GM18499 (cell line): ENCODE measurements at regions not wholly inside any gene's neighbourhood (a gene's known extent, or its start where the extent isn't known, plus 50 kb on each side); places are given as distances from the start of the nearest gene placed in this dataset.
"Not testable (repeated sequence)": the region's sequence is repeated elsewhere in the genome, so short reads cannot be mapped to it uniquely, and the experiment has no call there.

Experiments
- ATAC-seq: cut with Tn5 transposase; IDR thresholded peaks from one replicate; pipeline ENCODE4 v1.9.1; 2021; ENCODE audit warnings: moderate number of reproducible peaks; ENCODE audit not compliant: insufficient read depth, unreplicated experiment

DNA sequence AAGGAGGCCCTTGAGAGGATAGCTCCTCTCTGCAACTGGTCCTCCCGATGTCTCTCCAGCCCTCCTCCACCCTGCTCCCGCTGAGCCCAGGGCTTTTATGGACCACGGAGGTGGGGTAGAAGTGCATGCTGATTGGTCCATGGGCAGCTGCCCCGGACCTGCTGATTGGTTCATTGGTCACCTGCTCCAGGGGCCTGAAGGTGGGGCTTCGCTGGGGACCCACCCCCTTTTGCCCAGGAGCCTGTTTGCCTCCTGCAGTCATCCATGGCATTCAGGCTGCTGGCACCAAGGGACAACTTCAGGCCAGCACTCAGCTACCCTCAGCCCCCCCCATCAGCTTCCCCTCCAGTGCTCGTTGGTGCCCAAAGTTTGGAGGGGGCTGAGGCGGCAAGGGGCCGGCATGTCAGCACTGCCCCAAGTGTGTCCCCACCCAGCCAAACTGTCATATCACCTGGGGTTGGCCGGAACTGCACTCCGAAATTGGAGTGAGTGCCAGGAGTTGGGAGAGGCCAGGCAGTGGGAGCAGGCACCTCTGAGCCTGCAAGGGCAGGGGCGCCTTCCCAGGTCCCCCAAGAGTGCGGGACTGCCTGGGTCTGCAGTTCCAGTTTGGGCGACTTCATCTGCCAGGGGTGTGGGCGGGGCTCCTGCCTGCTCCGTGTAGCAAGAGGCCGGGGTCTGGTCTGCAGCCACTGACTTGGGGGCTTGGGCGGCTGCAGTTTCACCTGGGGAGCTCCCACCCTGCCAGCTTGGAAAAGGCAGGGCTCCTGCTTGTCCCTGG is 288.9 kb downstream of the RDH14 start:
- no peak for ATAC-seq

DNA sequence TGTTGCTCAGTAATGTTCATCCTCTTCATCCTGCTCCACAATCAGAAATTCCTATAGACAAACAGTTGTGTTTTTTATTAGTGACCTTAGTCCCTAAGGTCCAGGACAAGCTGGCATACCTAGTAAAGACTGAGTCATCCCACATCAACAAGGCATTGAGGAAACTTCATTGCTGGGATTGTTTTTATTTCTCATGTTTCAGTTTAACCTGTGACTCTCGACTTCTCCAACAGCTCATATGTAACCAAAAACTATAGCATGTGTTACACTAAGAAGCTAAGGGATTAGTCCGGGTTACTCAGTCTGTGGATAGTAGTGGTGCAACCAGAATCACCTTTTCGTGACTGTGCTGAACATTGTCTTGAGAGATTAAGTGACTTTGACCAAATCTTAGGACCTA is 292.1 kb downstream of the RDH14 start:
- no peak for ATAC-seq

DNA sequence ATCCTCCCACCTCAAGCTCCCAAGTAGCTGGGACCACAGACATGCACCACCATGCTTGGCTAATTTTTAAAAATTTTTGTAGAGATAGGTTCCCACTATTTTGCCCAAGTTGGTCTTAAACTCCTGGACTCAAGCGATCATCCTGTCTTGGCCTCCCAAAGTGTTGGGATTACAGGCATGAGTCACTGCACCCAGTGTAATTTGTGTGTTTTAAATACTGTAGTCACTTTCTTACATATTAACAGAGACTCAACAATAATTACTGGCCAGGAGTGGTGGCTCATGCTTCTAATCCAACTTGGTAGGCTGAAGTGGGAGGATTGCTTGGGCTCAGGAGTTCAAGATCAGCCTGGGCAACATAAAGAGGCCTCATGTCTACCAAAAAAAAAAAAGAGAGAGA is 293.0 kb downstream of the RDH14 start:
- ATAC-seq, result no peak

DNA sequence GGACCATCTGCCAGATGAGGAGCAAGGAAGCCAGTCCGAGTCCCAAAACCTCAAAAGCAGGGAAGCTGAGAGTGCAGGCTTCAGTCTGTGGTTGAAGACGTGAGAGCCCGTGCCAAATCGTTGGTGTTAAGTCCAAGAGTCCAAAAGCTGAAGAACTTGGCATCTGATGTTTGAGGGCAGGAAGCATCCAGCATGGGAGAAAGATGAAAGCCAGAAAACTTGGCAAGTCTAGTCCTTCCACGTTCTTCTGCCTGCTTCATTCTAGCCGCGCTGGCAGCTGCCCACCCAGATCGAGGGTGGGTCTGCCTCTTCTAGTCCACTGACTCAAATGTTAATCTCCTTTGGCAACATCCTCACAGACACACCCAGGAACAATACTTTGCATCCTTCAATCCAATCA is 293.8 kb downstream of the RDH14 start:
- ATAC-seq, result not testable (repeated sequence)

DNA sequence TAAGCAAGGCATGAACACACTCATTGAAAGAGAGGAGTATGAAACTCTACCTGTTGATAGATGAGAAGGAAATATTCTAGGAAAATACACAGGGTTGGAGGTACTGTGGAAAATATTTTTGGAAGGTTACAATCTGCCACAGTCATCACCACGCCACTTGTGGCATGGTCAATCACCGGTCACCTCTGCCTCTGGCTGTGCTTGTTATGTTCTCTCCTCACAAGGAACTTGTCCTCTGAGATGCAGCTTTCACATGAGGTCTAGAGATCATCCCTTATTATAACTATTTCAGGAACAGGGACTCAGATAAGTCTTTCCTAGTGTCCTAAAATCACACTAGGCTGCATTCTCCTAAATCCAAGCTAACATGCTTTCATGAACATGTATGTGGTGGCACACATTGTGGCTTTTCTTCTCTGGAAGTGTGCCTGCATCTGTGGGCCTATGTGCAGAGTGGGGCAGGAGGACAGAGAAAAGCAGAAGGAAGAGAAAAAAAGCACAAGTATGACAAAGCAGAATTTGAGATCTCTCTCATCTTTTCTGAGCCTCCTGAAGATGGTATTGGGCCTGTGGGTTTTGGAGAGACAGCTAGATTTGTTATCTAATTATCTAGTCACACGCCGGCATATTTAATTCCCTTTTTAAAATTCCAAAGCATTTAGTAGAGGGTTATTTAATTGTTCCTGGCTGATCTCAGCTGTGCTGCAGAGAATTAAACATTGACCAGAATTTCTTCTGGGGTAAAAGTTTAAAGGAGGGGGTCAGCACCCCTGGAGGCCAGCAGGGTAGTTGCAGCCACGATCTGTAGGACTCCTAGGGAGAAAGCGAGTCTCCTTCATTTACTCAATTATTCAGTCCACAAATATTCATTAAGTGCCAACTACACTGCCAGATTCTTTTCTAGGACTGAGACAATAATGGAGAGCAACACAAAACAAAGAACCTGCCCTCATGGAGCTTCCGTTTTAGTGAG is 294.6 kb downstream of the RDH14 start:
- ATAC-seq, result no peak

DNA sequence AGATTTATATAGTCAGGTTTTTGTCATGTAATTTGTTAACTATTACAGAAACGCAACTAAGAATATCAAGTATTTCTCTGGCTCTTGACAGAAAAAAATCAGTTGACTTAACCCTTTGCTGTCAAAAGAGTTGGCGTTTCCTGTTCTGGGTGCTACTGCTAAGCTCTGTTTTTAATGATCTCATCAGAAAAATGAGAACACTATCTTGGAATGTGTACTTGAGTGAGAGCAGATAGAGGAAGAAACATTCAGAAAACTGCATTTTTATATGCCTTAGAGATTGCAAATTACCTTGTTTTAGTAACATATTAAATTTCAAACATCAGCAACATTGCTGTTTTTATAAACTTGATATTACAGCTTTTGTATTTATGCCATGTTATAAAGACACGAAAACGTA is 297.9 kb downstream of the RDH14 start:
- ATAC-seq, result no peak

DNA sequence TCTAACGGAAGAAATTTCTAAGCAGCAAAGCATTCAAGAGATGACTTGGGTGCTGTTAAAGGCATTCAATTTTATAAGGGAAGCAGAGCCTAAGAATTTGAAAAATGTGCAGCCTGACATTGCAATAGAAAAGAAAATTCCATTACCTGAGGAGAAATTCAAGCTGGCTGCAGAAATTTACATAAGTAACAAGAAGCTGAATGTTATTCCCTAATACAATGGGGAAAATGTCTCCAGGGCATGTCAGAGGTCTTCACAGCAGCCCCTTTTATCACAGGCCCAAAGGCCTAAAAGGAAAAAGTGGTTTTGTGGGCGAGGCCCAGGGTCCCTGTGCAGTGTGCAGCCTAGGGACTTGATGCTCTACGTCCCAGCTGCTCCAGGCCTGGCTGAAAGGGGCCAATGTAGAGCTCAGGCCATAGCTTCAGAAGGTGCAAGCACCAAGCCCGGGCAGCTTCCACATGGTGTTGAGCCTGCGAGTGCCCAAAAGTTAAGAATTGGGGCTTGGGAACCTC is 306.7 kb downstream of the RDH14 start:
- ATAC-seq, result no peak

DNA sequence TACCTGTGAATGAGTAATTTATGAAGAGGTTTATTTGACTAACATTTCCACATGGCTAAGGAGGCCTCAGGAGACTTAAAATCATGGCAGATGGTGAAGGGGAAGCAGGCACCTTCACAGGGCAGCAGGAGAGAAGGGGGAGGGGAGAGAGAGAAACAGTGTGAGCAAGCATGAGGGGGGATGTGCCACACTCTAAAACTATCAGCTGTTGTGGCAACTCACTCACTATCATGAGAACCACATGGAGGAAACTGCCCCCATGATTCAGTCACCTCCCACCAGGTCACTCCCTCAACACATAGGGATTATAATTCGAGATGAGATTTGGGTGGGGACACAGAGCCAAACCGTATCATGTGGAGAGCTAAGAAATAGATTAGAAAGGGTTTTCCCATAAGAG is 309.0 kb downstream of the RDH14 start:
- no peak for ATAC-seq

DNA sequence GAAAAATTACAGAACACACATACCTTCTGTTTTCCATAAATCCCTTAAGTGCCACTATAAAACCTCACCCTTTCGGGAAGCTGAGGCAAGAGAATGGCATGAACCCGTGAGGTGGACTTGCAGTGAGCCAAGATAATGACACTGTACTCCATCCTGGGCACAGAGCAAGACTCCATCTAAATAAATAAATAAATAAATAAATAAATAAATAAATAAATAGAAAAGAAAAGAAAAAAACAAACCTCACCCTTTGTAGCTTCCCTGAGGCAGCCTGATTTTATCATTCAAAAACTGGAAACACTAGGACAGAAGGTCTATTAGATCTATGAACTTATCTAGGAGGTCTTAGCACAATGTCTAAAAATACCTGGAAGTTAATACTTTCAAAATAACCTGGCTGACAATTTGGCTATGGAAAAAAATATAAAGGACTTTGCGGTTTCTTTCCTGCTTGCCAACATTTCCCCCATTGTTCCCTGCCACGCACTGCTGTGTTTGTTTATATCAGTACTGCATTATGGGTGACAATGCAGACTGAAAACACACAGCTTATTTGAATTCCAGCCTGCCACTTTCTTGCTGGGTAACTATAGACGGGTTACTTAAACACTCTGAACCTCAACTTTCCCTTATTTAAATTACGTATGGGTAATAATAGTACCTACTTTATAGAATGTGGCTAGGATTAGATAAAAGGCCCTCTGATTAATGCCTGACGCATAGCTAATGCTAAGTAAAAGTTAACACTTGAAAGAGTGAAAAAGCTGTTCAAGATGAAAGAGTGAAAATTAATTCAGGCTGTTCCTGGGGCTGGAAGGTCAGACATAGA is 313.0 kb downstream of the RDH14 start:
- no peak for ATAC-seq

DNA sequence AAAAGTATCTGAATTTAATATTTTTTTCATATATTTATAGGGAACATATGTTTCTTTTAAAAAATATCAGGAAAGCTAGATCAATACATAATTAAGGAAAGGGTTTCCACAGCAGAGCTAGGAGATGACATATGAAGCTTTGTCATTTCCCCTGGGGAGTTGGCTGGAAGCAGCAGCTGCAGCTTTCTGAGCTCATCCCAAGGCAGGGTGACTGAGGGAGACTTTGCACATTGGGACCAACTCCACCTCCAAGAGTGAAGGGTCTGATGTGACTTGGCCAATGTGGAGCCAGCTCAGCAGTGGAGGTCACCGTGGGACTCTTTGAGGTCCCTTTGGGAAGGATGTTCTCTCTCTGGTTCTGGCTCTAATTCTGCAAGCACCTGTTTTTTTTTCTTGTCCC is 315.1 kb downstream of the RDH14 start:
- no peak for ATAC-seq

DNA sequence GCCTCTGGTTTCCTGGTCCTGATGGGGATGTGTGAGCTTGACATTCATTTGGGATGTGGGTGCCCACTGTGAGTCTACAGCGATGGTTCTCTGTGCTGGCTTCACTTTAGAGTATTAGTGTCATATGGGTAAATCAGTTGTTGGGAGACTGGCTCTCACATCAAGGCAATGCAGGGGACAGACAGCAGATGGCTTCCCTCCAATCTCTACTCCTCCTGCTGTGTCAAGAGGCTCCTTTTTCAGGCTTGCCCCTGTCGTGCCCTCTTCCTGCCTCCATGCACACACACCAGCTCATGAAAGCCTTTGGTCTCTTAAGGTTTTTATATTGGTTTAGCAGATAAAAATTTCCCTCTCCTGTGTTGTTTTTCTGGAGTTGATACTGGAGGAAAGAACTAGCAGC is 315.6 kb downstream of the RDH14 start:
- no peak for ATAC-seq

DNA sequence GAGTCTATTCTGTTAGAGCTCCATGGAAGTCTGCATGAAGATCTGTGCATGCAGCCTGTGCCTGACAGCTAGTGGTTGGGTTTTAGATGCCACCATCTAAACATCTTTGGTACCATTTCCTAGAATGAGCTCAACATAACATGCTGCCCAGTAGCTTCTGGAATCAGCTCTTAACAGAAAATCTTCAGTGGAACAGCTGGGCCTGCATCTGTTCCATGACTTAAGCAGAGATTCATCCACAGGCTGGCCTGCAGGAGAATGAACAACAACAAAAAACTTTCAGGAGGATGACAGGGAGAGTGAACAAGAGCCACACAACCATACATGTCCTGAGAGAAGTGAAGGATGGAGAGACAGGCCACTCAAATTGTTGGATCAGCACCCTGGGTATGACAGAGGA is 316.6 kb downstream of the RDH14 start:
- no peak for ATAC-seq

DNA sequence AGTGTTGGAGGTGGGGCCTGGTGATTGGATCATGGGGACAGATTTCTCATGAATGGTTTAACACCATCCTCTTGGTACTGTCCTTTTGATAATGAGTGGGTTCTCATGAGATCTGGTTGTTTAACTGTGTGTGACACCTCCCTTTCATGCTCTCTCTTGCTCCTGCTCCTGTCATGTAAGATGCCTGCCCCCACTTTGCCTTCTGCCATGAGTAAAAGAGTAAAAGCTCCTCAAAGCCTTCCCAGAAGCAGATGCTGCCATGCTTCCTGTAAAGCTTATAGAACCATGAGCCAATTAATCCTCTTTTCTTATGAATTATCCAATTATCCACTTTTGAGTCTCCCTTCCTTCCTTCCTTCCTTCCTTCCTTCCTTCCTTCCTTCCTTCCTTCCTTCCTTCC is 317.7 kb downstream of the RDH14 start:
- no peak for ATAC-seq

DNA sequence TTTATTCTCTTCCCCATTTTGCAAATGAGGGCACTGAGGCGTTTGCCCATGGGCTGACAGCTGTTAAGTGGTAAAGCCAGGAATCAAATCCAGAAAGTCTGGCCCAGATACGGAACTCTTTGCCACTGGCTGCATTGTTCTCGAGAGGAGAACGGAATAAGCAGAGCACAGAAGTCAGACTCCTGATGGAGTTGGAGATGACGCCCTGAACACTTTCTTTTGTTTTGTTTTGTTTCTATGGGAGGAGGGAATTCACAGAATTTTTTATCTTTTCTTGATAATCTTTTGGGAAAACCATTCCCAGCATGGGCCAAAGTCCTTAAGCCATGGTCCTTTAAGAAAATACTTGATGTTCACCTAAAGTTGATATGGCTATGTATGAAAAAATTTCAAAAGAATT is 322.2 kb downstream of the RDH14 start:
- ATAC-seq, result no peak

DNA sequence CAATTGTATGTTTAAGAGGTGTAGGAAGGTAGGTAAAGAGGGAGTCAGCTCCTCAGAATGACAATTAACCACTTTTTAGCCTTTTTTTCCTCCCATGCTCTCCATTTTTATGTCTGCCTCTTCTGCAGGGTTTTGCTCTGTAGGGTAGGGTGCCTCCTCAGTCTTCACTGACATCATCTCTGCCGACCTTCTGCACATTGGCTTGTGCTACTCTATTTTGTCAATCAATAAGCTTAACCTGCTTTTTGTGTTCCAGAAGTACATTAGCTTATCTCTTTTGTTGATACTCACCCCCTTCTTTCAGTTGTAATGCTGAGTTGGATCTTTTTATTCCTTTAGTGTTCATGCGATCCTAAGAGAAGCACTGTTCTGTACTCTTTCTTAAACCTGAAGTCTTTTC is 323.2 kb downstream of the RDH14 start:
- ATAC-seq, result no peak

DNA sequence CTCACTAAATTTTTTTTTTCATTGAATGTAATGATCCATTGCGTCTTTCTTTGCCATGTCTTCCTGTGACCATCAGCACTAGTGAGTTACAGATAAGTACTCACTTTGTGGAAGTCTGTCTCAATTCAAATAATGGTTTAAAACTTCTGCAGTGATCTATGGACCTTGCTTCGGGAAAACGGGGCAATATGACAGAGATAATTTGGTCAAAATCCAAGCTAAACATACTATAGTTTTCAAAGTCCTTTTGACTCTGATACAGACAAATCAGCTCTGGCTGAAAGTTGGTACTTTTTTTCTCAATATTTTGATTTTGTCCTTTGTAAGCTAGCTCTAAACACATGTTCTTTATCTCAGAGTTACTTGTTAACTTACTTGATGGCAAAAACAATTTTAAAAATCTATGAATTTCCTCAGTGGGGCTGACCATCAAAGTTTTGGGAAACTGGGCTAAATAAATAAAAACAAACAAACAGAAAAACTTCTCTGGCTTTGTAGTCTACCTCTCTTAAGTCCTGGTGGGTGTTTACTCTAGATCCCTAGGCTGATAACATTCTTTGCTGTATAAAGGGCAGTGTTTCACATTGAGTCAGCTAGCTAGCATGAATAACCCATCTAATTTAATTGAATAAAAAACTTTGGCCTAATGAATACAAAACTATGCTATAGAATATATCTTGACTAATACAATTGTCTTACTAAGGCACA is 327.6 kb downstream of the RDH14 start:
- no peak for ATAC-seq

DNA sequence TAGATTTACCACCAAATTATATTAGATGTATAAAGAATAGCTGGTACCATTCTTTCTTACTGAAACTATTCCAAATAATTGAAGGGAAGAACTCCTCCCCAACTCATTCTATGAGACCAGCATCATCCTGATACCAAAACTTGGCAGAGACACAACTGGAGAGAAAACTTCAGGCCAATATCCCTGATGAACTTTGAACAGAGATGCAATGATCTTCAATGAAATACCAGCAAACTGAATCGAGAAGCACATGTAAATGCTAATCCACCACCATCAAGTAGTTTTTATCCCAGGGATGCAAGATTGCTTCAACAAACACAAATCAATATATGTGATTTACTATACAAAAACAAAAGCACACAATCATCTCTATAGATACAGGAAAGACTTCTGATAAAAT is 329.8 kb downstream of the RDH14 start:
- ATAC-seq, result no peak

DNA sequence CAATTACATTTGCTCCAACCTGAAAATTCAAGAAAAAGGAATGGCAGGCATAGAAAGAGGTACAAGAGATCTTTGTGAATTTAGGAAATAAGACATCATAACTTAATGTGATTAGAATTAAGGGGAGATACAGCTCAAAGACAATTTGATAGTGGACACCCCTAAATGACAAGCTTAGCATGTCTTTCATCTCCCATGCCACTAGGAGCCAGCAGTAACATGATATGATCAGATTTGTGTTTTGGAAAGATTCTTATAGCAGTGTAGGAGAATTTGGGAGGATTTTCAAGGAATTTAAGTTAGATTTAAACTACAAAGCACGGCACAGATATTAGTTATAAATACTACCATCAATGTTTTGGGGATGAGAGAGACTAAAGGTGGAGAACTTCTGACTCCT is 340.8 kb downstream of the RDH14 start:
- no peak for ATAC-seq

DNA sequence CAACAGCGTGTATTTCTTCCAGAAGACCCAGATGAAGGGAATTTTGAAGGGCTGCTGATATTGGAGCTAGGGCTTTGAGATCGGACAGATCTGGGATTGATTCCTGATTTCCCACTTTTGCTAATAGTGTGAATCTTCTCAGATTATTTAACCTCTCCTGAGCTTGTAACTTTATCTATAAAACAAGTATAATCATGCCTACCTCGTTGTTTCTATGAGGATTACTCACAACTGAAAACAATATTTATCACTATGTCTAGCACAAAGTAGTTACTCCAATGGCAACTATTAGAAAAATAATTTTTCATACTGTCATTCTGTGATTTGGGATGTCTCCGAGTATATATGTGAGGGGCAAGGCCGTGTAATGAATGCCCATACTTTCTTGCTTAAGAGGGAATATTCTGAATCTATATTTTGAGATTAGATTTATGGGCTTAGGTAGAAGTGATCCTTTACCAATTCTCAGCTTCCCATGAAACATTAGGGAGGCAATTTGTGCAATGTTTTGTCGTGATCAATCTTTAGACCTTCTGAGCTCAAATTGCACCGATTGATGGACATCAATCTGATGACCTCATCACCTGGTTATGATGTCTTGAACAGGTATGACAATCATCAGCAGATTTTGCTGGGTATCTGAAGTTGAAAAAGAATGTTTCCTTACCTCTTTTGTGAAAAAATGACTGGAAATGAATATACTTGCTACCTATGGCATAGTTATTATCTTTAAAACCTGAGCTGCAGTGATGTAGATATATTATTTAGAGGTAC is 339.9 kb downstream of the KCNS3 start:
- no peak for ATAC-seq
